ENCODE measurements at regions not wholly inside any gene's neighbourhood (a gene's known extent, or its start where the extent isn't known, plus 50 kb on each side); places are given as distances from the start of the nearest gene placed in this dataset.
"Not testable (repeated sequence)": the region's sequence is repeated elsewhere in the genome, so short reads cannot be mapped to it uniquely, and the experiment has no call there.

GRCh38 chr5:102154791-102155605 is 141.1 kb downstream of the SLCO4C1 start:
- not testable (repeated sequence) for H3K36me3 ChIP-seq (ENCODE audit: insufficient read depth, insufficient read length, low read length); H3K27me3 ChIP-seq (ENCODE audit: insufficient read depth, insufficient read length); H3K9me3 ChIP-seq (ENCODE audit: insufficient read depth, low read length); DNase-seq (ENCODE audit: low read depth, low spot score); H3K9ac ChIP-seq (ENCODE audit: insufficient read length, low read depth); H3K4me3 ChIP-seq (ENCODE audit: insufficient read length, low read depth); H3K4me1 ChIP-seq (ENCODE audit: insufficient read depth, insufficient read length)

GRCh38 chr5:102154291-102154690 is 141.8 kb downstream of the SLCO4C1 start:
- H3K9ac ChIP-seq (ENCODE audit: insufficient read length, low read depth) = no peak overlapping the region

GRCh38 chr5:102153003-102153759 is 142.9 kb downstream of the SLCO4C1 start:
- TF ChIP-seq YY1 (IDR thresholded peaks at IDR 0.05; ENCODE audit: insufficient read depth, insufficient read length) = no peak
- no peak for TF ChIP-seq ZNF274 (IDR thresholded peaks at IDR 0.05; ENCODE audit: low read depth, low read length)
- no peak for TF ChIP-seq SUZ12 (IDR thresholded peaks at IDR 0.05; ENCODE audit: extremely low read depth, insufficient read depth, insufficient read length)
- H3K9ac ChIP-seq (ENCODE audit: insufficient read length, low read depth) = no peak overlapping the region
- H3K36me3 ChIP-seq (ENCODE audit: insufficient read depth, insufficient read length, low read length) = no peaks in the 10 kb centered on the region
- H3K4me3 ChIP-seq (ENCODE audit: insufficient read length, low read depth) = no peak overlapping the region
- no peaks in the 10 kb centered on the region for H3K9me3 ChIP-seq (ENCODE audit: insufficient read depth, low read length)
- H3K4me1 ChIP-seq (ENCODE audit: insufficient read depth, insufficient read length) = no peaks in the 10 kb centered on the region
- DNase-seq (ENCODE audit: low read depth, low spot score) = peak; percentile 33
- no peaks in the 10 kb centered on the region for H3K27me3 ChIP-seq (ENCODE audit: insufficient read depth, insufficient read length)

More at GRCh38 chr5:102154291-102154690, 141.8 kb downstream of the SLCO4C1 start:
- TF ChIP-seq YY1 (IDR thresholded peaks at IDR 0.05; ENCODE audit: insufficient read depth, insufficient read length) = no peak
- no peak for TF ChIP-seq SUZ12 (IDR thresholded peaks at IDR 0.05; ENCODE audit: extremely low read depth, insufficient read depth, insufficient read length)
- no peak for TF ChIP-seq ZNF274 (IDR thresholded peaks at IDR 0.05; ENCODE audit: low read depth, low read length)
- H3K36me3 ChIP-seq (ENCODE audit: insufficient read depth, insufficient read length, low read length) = no peaks in the 10 kb centered on the region
- DNase-seq (ENCODE audit: low read depth, low spot score) = no peak
- no peaks in the 10 kb centered on the region for H3K27me3 ChIP-seq (ENCODE audit: insufficient read depth, insufficient read length)
- no peaks in the 10 kb centered on the region for H3K4me1 ChIP-seq (ENCODE audit: insufficient read depth, insufficient read length)
- H3K9me3 ChIP-seq (ENCODE audit: insufficient read depth, low read length) = no peaks in the 10 kb centered on the region
- H3K4me3 ChIP-seq (ENCODE audit: insufficient read length, low read depth) = no peak overlapping the region

- Histone ChIP-seq H3K36me3 (ENCODE audit: insufficient read depth, insufficient read length, low read length) (no peaks in the 10 kb centered on the region), H3K9me3 (ENCODE audit: insufficient read depth, low read length) (no peaks in the 10 kb centered on the region)
- DNase-seq (ENCODE audit: low read depth, low spot score) = no peak
Measured at GRCh38 chr5:102139029-102139428, 157.1 kb downstream of the SLCO4C1 start.

GRCh38 chr5:102138243-102138653 is 157.8 kb downstream of the SLCO4C1 start:
- no peaks in the 10 kb centered on the region for H3K9me3 ChIP-seq (ENCODE audit: insufficient read depth, low read length)
- H3K9ac ChIP-seq (ENCODE audit: insufficient read length, low read depth) = no peak overlapping the region

More at GRCh38 chr5:102139029-102139428, 157.1 kb downstream of the SLCO4C1 start:
- TF ChIP-seq SUZ12 (IDR thresholded peaks at IDR 0.05; ENCODE audit: extremely low read depth, insufficient read depth, insufficient read length) (no peak), YY1 (IDR thresholded peaks at IDR 0.05; ENCODE audit: insufficient read depth, insufficient read length) (no peak), ZNF274 (IDR thresholded peaks at IDR 0.05; ENCODE audit: low read depth, low read length) (no peak)
- no peaks in the 10 kb centered on the region for H3K4me1 ChIP-seq (ENCODE audit: insufficient read depth, insufficient read length)
- no peak overlapping the region for H3K4me3 ChIP-seq (ENCODE audit: insufficient read length, low read depth)
- H3K27me3 ChIP-seq (ENCODE audit: insufficient read depth, insufficient read length) = no peaks in the 10 kb centered on the region
- no peak overlapping the region for H3K9ac ChIP-seq (ENCODE audit: insufficient read length, low read depth)

GRCh38 chr5:102130890-102131289 is 165.2 kb downstream of the SLCO4C1 start:
- DNase-seq (ENCODE audit: low read depth, low spot score) = no peak
- no peak overlapping the region for H3K4me3 ChIP-seq (ENCODE audit: insufficient read length, low read depth)
- H3K27me3 ChIP-seq (ENCODE audit: insufficient read depth, insufficient read length) = no peaks in the 10 kb centered on the region
- no peaks in the 10 kb centered on the region for H3K4me1 ChIP-seq (ENCODE audit: insufficient read depth, insufficient read length)
- peaks cover 12% of the 10 kb centered on the region; the same call in 1 of the 2 replicates for H3K9me3 ChIP-seq (ENCODE audit: insufficient read depth, low read length)
- no peaks in the 10 kb centered on the region for H3K36me3 ChIP-seq (ENCODE audit: insufficient read depth, insufficient read length, low read length)
- TF ChIP-seq ZNF274 (IDR thresholded peaks at IDR 0.05; ENCODE audit: low read depth, low read length) (no peak), YY1 (IDR thresholded peaks at IDR 0.05; ENCODE audit: insufficient read depth, insufficient read length) (no peak), SUZ12 (IDR thresholded peaks at IDR 0.05; ENCODE audit: extremely low read depth, insufficient read depth, insufficient read length) (no peak)
- no peak overlapping the region for H3K9ac ChIP-seq (ENCODE audit: insufficient read length, low read depth)

More at GRCh38 chr5:102138243-102138653, 157.8 kb downstream of the SLCO4C1 start:
- Histone ChIP-seq H3K27me3 (ENCODE audit: insufficient read depth, insufficient read length) (no peaks in the 10 kb centered on the region), H3K36me3 (ENCODE audit: insufficient read depth, insufficient read length, low read length) (no peaks in the 10 kb centered on the region), H3K4me1 (ENCODE audit: insufficient read depth, insufficient read length) (no peaks in the 10 kb centered on the region), H3K4me3 (ENCODE audit: insufficient read length, low read depth) (no peak overlapping the region)
- no peak for TF ChIP-seq SUZ12 (IDR thresholded peaks at IDR 0.05; ENCODE audit: extremely low read depth, insufficient read depth, insufficient read length)
- TF ChIP-seq ZNF274 (IDR thresholded peaks at IDR 0.05; ENCODE audit: low read depth, low read length) = no peak
- no peak for TF ChIP-seq YY1 (IDR thresholded peaks at IDR 0.05; ENCODE audit: insufficient read depth, insufficient read length)
- no peak for DNase-seq (ENCODE audit: low read depth, low spot score)

GRCh38 chr5:102130386-102130785 is 165.7 kb downstream of the SLCO4C1 start:
- Histone ChIP-seq H3K27me3 (ENCODE audit: insufficient read depth, insufficient read length) (no peaks in the 10 kb centered on the region), H3K4me3 (ENCODE audit: insufficient read length, low read depth) (no peak overlapping the region), H3K36me3 (ENCODE audit: insufficient read depth, insufficient read length, low read length) (no peaks in the 10 kb centered on the region), H3K9ac (ENCODE audit: insufficient read length, low read depth) (no peak overlapping the region), H3K4me1 (ENCODE audit: insufficient read depth, insufficient read length) (no peaks in the 10 kb centered on the region), H3K9me3 (ENCODE audit: insufficient read depth, low read length) (peaks cover 12% of the 10 kb centered on the region; the same call in 1 of the 2 replicates)
- DNase-seq (ENCODE audit: low read depth, low spot score) = no peak
- TF ChIP-seq YY1 (IDR thresholded peaks at IDR 0.05; ENCODE audit: insufficient read depth, insufficient read length) = no peak
- TF ChIP-seq ZNF274 (IDR thresholded peaks at IDR 0.05; ENCODE audit: low read depth, low read length) = no peak
- TF ChIP-seq SUZ12 (IDR thresholded peaks at IDR 0.05; ENCODE audit: extremely low read depth, insufficient read depth, insufficient read length) = no peak
